Mesenchymal stem cell (in vitro differentiated cells and primary cell): ENCODE measurements at regions not wholly inside any gene's neighbourhood (a gene's known extent, or its start where the extent isn't known, plus 50 kb on each side); places are given as distances from the start of the nearest gene placed in this dataset.

Experiments used
- DNase-seq: peaks from one replicate; pipeline ENCODE4 v3.0.0-alpha.2; 2013
- H2AFZ ChIP-seq: one replicate; pipeline ENCODE4 v1.6.1; 2013; ENCODE audit warnings: low read depth, mild to moderate bottlenecking, control low read depth, inconsistent platforms, low read length, moderate library complexity
- H2AK5ac ChIP-seq: 2 replicates; pipeline ENCODE4 v1.6.1; 2013; ENCODE audit warnings: low read length, moderate library complexity, mild to moderate bottlenecking, inconsistent platforms; ENCODE audit not compliant: severe bottlenecking
- H2BK120ac ChIP-seq: one replicate; pipeline ENCODE4 v1.6.1; 2013; ENCODE audit warnings: low read depth, mild to moderate bottlenecking, inconsistent platforms, low read length, moderate library complexity
- H2BK12ac ChIP-seq, 2 experiments: one replicate each; pipeline ENCODE4 v1.6.1; 2013; ENCODE audit warnings: inconsistent platforms in 2 of 2, low read length in 2 of 2, mild to moderate bottlenecking in 2 of 2, moderate library complexity in 2 of 2, control low read depth in 1 of 2
- H2BK15ac ChIP-seq: one replicate; pipeline ENCODE4 v1.6.1; 2013; ENCODE audit warnings: mild to moderate bottlenecking, low read depth, inconsistent platforms; ENCODE audit not compliant: poor library complexity, severe bottlenecking
- H2BK5ac ChIP-seq: 2 replicates; pipeline ENCODE4 v1.6.1; 2013; ENCODE audit warnings: low read depth, mild to moderate bottlenecking, low read length, control low read depth, inconsistent platforms; ENCODE audit not compliant: poor library complexity, severe bottlenecking
- H3K14ac ChIP-seq, 2 experiments: one replicate each; pipeline ENCODE4 v1.6.1; 2013; ENCODE audit warnings: inconsistent platforms in 2 of 2, low read length in 2 of 2, control low read depth in 1 of 2, mild to moderate bottlenecking in 1 of 2, moderate library complexity in 1 of 2
- H3K18ac ChIP-seq, 2 experiments: one replicate each; pipeline ENCODE4 v1.6.1; 2013; ENCODE audit warnings: inconsistent platforms in 2 of 2, low read length in 2 of 2, control low read depth in 1 of 2, low read depth in 1 of 2, mild to moderate bottlenecking in 1 of 2
- H3K23ac ChIP-seq, 2 experiments: one replicate each; pipeline ENCODE4 v1.6.1; 2013; ENCODE audit warnings: inconsistent platforms in 2 of 2, low read length in 2 of 2, mild to moderate bottlenecking in 2 of 2, moderate library complexity in 2 of 2, control low read depth in 1 of 2
- H3K27ac ChIP-seq: 2 replicates; pipeline ENCODE4 v1.5.1; 2013; ENCODE audit warnings: mild to moderate bottlenecking, moderate library complexity, low read length, control low read depth, inconsistent platforms; ENCODE audit not compliant: poor library complexity, severe bottlenecking
- H3K27me3 ChIP-seq, 2 experiments: 2 replicates each; pipeline versions ENCODE4 v1.6.1 to v1.7.0; 2013; ENCODE audit warnings: low read length in 2 of 2, mild to moderate bottlenecking in 2 of 2, moderate library complexity in 2 of 2, control low read depth in 1 of 2, inconsistent platforms in 1 of 2; ENCODE audit not compliant: control insufficient read depth in 1 of 2, insufficient read depth in 1 of 2
- H3K36me3 ChIP-seq, 2 experiments: 2 replicates each; pipeline versions ENCODE4 v1.6.1 to v1.7.0; 2013; ENCODE audit warnings: low read length in 2 of 2, control low read depth in 1 of 2, inconsistent platforms in 1 of 2, low read depth in 1 of 2, mild to moderate bottlenecking in 1 of 2; ENCODE audit not compliant: insufficient read depth in 2 of 2, control insufficient read depth in 1 of 2
- H3K4ac ChIP-seq, 2 experiments: one replicate each; pipeline ENCODE4 v1.6.1; 2013; ENCODE audit warnings: inconsistent platforms in 2 of 2, low read length in 2 of 2, mild to moderate bottlenecking in 2 of 2, moderate library complexity in 2 of 2, control low read depth in 1 of 2, low read depth in 1 of 2
- H3K4me1 ChIP-seq: 2 replicates; pipeline ENCODE4 v1.6.1; 2013; ENCODE audit warnings: low read depth, low read length, control low read depth; ENCODE audit not compliant: control insufficient read depth, insufficient read depth
- H3K4me2 ChIP-seq: 2 replicates; pipeline ENCODE4 v1.6.1; 2013; ENCODE audit warnings: low read length, mild to moderate bottlenecking, inconsistent platforms; ENCODE audit not compliant: poor library complexity, severe bottlenecking
- H3K4me3 ChIP-seq, 2 experiments: 2 replicates each; pipeline versions ENCODE4 v1.5.1 to v1.7.0; 2013; ENCODE audit warnings: low read length in 2 of 2, mild to moderate bottlenecking in 2 of 2, control low read depth in 1 of 2, low read depth in 1 of 2; ENCODE audit not compliant: insufficient read depth in 1 of 2
- H3K79me1 ChIP-seq: replicated peaks from 2 replicates; pipeline ENCODE4 v1.6.1; 2013; ENCODE audit warnings: mild to moderate bottlenecking, control low read depth, low read length, inconsistent platforms; ENCODE audit not compliant: poor library complexity, severe bottlenecking
- H3K9ac ChIP-seq: 2 replicates; pipeline ENCODE4 v1.7.0; 2013; ENCODE audit warnings: mild to moderate bottlenecking, low read length, moderate library complexity
- H3K9me3 ChIP-seq: 2 replicates; pipeline ENCODE4 v1.7.0; 2013; ENCODE audit warnings: mild to moderate bottlenecking, low read length; ENCODE audit not compliant: control insufficient read depth
- H4K8ac ChIP-seq: one replicate; pipeline ENCODE4 v1.6.1; 2013; ENCODE audit warnings: inconsistent platforms, mild to moderate bottlenecking, low read length, moderate library complexity
- H4K91ac ChIP-seq: one replicate; pipeline ENCODE4 v1.6.1; 2013; ENCODE audit warnings: mild to moderate bottlenecking, low read length, inconsistent platforms
- WGBS: methylation state at CpG from one replicate; pipeline ENCODE4 v1.1.7; 2013; ENCODE audit warnings: mixed read lengths; 5-methylcytosine and 5-hydroxymethylcytosine counted together

- 92% methylated on average over 2 of the region's 2 CpGs for WGBS
- no peak for DNase-seq
Observed at GRCh38 chr13:106369858-106370257, 165.6 kb downstream of the EFNB2 start.

DNA sequence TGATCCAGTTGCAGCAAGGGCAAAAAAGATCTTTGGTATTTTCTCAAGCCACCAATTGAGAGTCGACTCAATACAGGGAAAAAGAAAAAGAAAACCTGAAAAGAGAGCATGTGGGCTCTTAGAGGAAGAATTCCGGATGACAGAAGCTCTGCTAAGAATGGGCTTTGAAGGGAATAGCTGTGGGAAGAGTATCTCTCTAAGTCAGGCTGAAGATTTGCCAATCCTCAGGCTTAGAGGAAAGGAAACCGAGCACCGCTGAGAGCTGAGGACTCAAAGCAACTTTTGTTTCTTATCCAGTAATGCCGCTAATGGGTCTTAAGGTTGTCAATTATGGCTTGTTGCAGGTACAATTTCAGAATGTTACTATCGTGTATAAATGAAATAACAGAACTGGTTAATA is 166.4 kb downstream of the EFNB2 start:
- H3K27ac ChIP-seq = no peak overlapping the region
- no peaks in the 10 kb centered on the region for H3K79me1 ChIP-seq
- H3K23ac ChIP-seq = no peak overlapping the region
- no peak overlapping the region for H3K4ac ChIP-seq
- peak overlapping the region in 1 of 2 experiments; percentile 30 for H2BK12ac ChIP-seq
- peaks cover 10% of the 10 kb centered on the region for H3K4me1 ChIP-seq
- no peak for DNase-seq
- H3K9ac ChIP-seq = no peak overlapping the region
- H2AK5ac ChIP-seq = no peak overlapping the region
- no peak overlapping the region for H3K14ac ChIP-seq
- no peak overlapping the region for H3K18ac ChIP-seq
- 90% methylated on average over 4 of the region's 6 CpGs for WGBS
- no peak overlapping the region for H3K4me2 ChIP-seq
- H4K8ac ChIP-seq = no peak overlapping the region
- H3K4me3 ChIP-seq = no peak overlapping the region
- H2BK15ac ChIP-seq = no peak overlapping the region
- no peaks in the 10 kb centered on the region for H3K36me3 ChIP-seq
- H3K27me3 ChIP-seq = no peaks in the 10 kb centered on the region
- H2AFZ ChIP-seq = no peak overlapping the region
- peaks cover 14% of the 10 kb centered on the region for H3K9me3 ChIP-seq
- H4K91ac ChIP-seq = no peak overlapping the region
- no peak overlapping the region for H2BK5ac ChIP-seq
- peak overlapping the region; percentile 24 for H2BK120ac ChIP-seq

More at GRCh38 chr13:106369858-106370257, 165.6 kb downstream of the EFNB2 start:
- Histone ChIP-seq H2BK15ac (no peak overlapping the region), H3K36me3 (no peaks in the 10 kb centered on the region), H2BK12ac (no peak overlapping the region), H3K4me1 (peaks cover 14% of the 10 kb centered on the region), H2AFZ (no peak overlapping the region), H3K27me3 (no peaks in the 10 kb centered on the region), H3K4me3 (no peak overlapping the region), H2BK120ac (no peak overlapping the region), H3K4ac (no peak overlapping the region), H4K91ac (no peak overlapping the region), H4K8ac (no peak overlapping the region), H2BK5ac (no peak overlapping the region), H3K9ac (no peak overlapping the region), H3K4me2 (no peak overlapping the region), H3K27ac (no peak overlapping the region), H3K18ac (no peak overlapping the region), H2AK5ac (no peak overlapping the region), H3K9me3 (peaks cover 9% of the 10 kb centered on the region), H3K23ac (no peak overlapping the region), H3K14ac (no peak overlapping the region), H3K79me1 (no peaks in the 10 kb centered on the region)

DNA sequence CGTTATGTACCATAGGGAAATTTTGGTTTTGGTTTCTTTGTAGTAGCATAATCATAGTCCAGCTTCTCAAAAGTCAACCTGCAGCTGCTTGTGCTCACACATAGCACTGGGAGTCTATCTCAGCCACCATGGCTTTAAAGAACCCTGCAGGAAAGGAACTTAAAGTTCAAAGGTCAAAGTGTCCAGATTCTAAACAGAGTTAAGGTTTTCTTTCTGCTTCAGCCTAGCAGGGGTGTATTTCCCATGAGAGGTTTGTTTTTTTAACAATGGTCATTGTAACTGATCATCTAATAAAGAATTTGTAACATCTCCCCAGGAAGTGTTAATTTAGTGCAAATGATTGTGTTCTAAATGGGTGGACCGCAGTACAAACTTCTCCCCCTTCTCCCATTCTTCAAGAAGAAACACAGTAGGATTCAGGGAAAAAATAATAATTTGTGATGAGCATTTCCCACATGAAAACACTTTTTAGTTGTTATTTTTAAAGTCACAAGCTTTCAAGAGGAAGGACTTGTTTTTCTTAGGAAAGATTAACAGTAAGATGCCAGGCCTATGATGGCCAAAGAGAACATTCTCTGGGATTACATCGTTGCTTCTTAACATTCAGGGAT is 168.0 kb downstream of the EFNB2 start:
- Histone ChIP-seq H3K9ac (no peak overlapping the region), H3K9me3 (peaks cover 14% of the 10 kb centered on the region), H3K36me3 (no peaks in the 10 kb centered on the region), H3K4ac (no peak overlapping the region), H2BK15ac (no peak overlapping the region), H2AFZ (no peak overlapping the region), H3K79me1 (no peaks in the 10 kb centered on the region), H4K8ac (no peak overlapping the region), H2BK12ac (no peak overlapping the region), H3K14ac (no peak overlapping the region), H3K4me2 (no peak overlapping the region), H3K4me1 (peaks cover 2% of the 10 kb centered on the region), H3K27ac (no peak overlapping the region), H2BK120ac (no peak overlapping the region), H3K18ac (no peak overlapping the region), H4K91ac (no peak overlapping the region), H3K23ac (no peak overlapping the region), H2BK5ac (no peak overlapping the region), H3K4me3 (no peak overlapping the region), H3K27me3 (no peaks in the 10 kb centered on the region), H2AK5ac (no peak overlapping the region)
- no peak for DNase-seq
- WGBS = 71% methylated on average over 1 of the region's 3 CpGs

GRCh38 chr13:106362707-106363106 is 172.8 kb downstream of the EFNB2 start:
- H3K9ac ChIP-seq = no peak overlapping the region
- H3K4ac ChIP-seq = no peak overlapping the region
- H3K4me2 ChIP-seq = no peak overlapping the region
- H2BK15ac ChIP-seq = no peak overlapping the region
- H3K79me1 ChIP-seq = no peaks in the 10 kb centered on the region
- peaks cover 14% of the 10 kb centered on the region for H3K9me3 ChIP-seq
- no peaks in the 10 kb centered on the region for H3K36me3 ChIP-seq
- H3K27ac ChIP-seq = no peak overlapping the region
- no peak overlapping the region for H4K91ac ChIP-seq
- no peak for DNase-seq
- no peak overlapping the region for H2BK5ac ChIP-seq
- H3K18ac ChIP-seq = no peak overlapping the region
- H3K4me3 ChIP-seq = no peak overlapping the region
- H3K23ac ChIP-seq = no peak overlapping the region
- no peak overlapping the region for H3K14ac ChIP-seq
- H2BK120ac ChIP-seq = no peak overlapping the region
- H2AK5ac ChIP-seq = no peak overlapping the region
- no peaks in the 10 kb centered on the region for H3K4me1 ChIP-seq
- H2BK12ac ChIP-seq = no peak overlapping the region
- no peak overlapping the region for H2AFZ ChIP-seq
- WGBS = 78% methylated on average over 1 of the region's 5 CpGs
- H3K27me3 ChIP-seq = no peaks in the 10 kb centered on the region
- no peak overlapping the region for H4K8ac ChIP-seq
